ENCODE measurements at regions not wholly inside any gene's neighbourhood (a gene's known extent, or its start where the extent isn't known, plus 50 kb on each side); places are given as distances from the start of the nearest gene placed in this dataset.
"Not testable (repeated sequence)": the region's sequence is repeated elsewhere in the genome, so short reads cannot be mapped to it uniquely, and the experiment has no call there.

- DNase-seq (ENCODE audit: low read depth in 2 of 2): no peak
Measured at GRCh38 chr6:144612811-144613210, 327.7 kb downstream of the UTRN start.

GRCh38 chr6:144613859-144614258, 328.7 kb downstream of the UTRN start:
- DNase-seq (ENCODE audit: low read depth in 2 of 2): no peak

- no peak for DNase-seq (ENCODE audit: low read depth in 2 of 2)
Measured at GRCh38 chr6:144615870-144616269, 330.7 kb downstream of the UTRN start.

- DNase-seq (ENCODE audit: low read depth in 2 of 2): no peak
Measured at GRCh38 chr6:144617191-144617590, 332.1 kb downstream of the UTRN start.

- no peak for DNase-seq (ENCODE audit: low read depth in 2 of 2)
Measured at GRCh38 chr6:144617708-144618107, 332.6 kb downstream of the UTRN start.

- no peak for DNase-seq (ENCODE audit: low read depth in 2 of 2)
Measured at GRCh38 chr6:144619966-144620365, 334.8 kb downstream of the UTRN start.

- DNase-seq (ENCODE audit: low read depth in 2 of 2): no peak
Measured at GRCh38 chr6:144621332-144621731, 336.2 kb downstream of the UTRN start.

- DNase-seq (ENCODE audit: low read depth in 2 of 2): no peak
Measured at GRCh38 chr6:144624246-144624645, 339.1 kb downstream of the UTRN start.

GRCh38 chr6:144624716-144625115, 339.6 kb downstream of the UTRN start:
- DNase-seq (ENCODE audit: low read depth in 2 of 2): no peak

GRCh38 chr6:144630857-144631256, 345.7 kb downstream of the UTRN start:
- no peak for DNase-seq (ENCODE audit: low read depth in 2 of 2)

- no peak for DNase-seq (ENCODE audit: low read depth in 2 of 2)
Measured at GRCh38 chr6:144632266-144632665, 347.1 kb downstream of the UTRN start.

GRCh38 chr6:144633886-144634285, 348.8 kb downstream of the UTRN start:
- no peak for DNase-seq (ENCODE audit: low read depth in 2 of 2)

GRCh38 chr6:144634371-144634770, 349.2 kb downstream of the UTRN start:
- DNase-seq (ENCODE audit: low read depth in 2 of 2): no peak

GRCh38 chr6:144635051-144635450, 349.9 kb downstream of the UTRN start:
- no peak for DNase-seq (ENCODE audit: low read depth in 2 of 2)

GRCh38 chr6:144636025-144636424, 350.9 kb downstream of the UTRN start:
- not testable (repeated sequence) for DNase-seq (ENCODE audit: low read depth in 2 of 2)

- DNase-seq (ENCODE audit: low read depth in 2 of 2): no peak
Measured at GRCh38 chr6:144637541-144637940, 352.4 kb downstream of the UTRN start.

GRCh38 chr6:144639654-144640053, 354.5 kb downstream of the UTRN start:
- DNase-seq (ENCODE audit: low read depth in 2 of 2): no peak

GRCh38 chr6:144641286-144641685, 356.2 kb downstream of the UTRN start:
- no peak for DNase-seq (ENCODE audit: low read depth in 2 of 2)

GRCh38 chr6:144644776-144645175, 359.6 kb downstream of the UTRN start:
- no peak for DNase-seq (ENCODE audit: low read depth in 2 of 2)

GRCh38 chr6:144646093-144647056, 361.2 kb downstream of the UTRN start:
- DNase-seq (ENCODE audit: low read depth in 2 of 2): no peak

- no peak for DNase-seq (ENCODE audit: low read depth in 2 of 2)
Measured at GRCh38 chr6:144647406-144647964, 362.4 kb downstream of the UTRN start.

- no peak for DNase-seq (ENCODE audit: low read depth in 2 of 2)
Measured at GRCh38 chr6:144647971-144648651, 363.0 kb downstream of the UTRN start.

- DNase-seq (ENCODE audit: low read depth in 2 of 2): no peak
Measured at GRCh38 chr6:144649085-144649484, 363.9 kb downstream of the UTRN start.

All from stimulated activated CD4-positive, alpha-beta T cell treated with anti-CD3 and anti-CD28 coated beads, Interleukin-12 subunit alpha, Interleukin-12 subunit beta, amount 100 ng/mL, for 24 hours (primary cell).